LNCAP (cell line): ENCODE measurements at regions not wholly inside any gene's neighbourhood (a gene's known extent, or its start where the extent isn't known, plus 50 kb on each side); places are given as distances from the start of the nearest gene placed in this dataset.

Experiments used
- TF ChIP-seq, protein P1 (sequence below): fragments of 450-650 bp; IDR thresholded peaks from 2 replicates; pipeline ENCODE4 v1.5.1; 2017; ENCODE audit warnings: mild to moderate bottlenecking

DNA sequence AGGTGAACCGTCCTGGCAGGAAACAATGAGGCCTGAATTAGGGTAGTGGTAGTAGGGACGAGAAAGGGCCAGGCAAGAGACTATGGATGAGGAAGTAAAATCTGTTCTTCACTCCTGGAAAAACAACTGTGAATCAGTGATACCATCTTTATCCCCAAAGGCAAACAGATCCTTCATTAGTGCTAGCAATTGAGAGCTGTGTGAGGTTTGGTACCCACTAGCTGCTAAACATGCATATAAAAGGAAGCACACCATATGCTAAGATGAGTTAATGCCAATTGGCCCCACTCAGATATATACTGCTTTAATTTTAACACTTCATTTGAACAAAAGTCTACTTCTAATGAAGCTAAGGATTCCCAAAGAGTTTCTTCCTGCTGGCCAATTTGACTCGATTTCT is 244.8 kb upstream of the NR4A3 start:
- TF ChIP-seq, protein P1, sequence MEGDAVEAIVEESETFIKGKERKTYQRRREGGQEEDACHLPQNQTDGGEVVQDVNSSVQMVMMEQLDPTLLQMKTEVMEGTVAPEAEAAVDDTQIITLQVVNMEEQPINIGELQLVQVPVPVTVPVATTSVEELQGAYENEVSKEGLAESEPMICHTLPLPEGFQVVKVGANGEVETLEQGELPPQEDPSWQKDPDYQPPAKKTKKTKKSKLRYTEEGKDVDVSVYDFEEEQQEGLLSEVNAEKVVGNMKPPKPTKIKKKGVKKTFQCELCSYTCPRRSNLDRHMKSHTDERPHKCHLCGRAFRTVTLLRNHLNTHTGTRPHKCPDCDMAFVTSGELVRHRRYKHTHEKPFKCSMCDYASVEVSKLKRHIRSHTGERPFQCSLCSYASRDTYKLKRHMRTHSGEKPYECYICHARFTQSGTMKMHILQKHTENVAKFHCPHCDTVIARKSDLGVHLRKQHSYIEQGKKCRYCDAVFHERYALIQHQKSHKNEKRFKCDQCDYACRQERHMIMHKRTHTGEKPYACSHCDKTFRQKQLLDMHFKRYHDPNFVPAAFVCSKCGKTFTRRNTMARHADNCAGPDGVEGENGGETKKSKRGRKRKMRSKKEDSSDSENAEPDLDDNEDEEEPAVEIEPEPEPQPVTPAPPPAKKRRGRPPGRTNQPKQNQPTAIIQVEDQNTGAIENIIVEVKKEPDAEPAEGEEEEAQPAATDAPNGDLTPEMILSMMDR, result no peak

DNA sequence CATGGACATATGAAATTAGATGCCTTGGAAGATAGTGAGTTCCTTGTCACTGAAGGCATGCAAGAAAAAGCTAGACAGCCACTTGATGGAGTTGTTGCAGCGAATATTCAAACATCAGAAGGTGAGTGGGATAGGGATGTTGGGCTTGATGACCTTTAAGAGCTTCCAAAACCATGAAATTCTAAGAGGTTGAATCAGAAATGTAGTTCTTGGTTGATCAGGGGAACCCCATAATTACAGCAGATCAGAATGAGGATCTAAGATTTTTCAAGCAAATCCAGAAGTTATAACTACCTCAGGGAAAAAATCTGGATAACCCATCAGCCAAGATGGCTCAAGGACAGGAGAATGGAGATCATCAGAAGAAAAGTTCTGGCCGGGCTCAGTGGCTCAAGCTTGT is 244.3 kb upstream of the NR4A3 start:
- TF ChIP-seq, protein P1, result no peak

- TF ChIP-seq, protein P1, result no peak
These were observed 243.0 kb upstream of the NR4A3 start for GRCh38 chr9:99578666-99579065.

DNA sequence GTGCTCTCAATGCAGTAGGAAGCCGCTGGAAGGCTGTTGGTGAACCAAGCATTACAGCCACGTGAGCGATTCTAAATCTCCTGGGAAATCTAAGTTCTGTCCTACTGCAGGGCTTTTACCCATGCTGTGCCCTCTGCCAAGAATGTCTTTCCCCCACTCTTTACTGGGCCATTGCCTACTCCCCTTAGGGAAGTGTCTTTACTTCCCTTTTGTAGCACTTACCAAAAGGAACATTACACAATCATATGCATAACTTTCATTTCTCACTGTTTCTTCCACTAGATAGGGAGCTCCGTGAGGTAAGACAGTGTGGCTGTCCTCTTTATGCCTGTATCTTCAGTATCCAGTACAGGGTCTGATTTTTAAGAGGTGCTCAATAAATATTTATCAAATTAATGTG is 241.7 kb upstream of the NR4A3 start:
- TF ChIP-seq, protein P1, result no peak

DNA sequence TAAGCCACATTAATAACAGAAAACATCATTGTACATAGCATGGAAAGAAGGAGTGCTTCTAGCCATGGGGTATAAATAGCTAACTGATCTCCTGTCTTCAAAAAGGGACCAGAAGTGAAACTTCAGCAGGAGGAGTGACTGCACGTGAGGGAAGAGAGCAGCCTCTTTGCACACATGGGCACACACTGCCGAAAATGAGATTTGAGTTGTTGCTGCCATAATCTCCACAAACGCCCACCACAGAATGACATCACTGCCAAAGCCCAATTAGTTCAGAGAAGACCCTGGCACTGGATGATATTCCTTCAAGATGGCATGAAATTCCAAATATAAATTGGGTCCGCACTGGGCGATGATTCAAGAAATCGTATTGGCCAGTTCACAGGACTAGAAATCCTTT is 238.9 kb upstream of the NR4A3 start:
- TF ChIP-seq, protein P1, result no peak

GRCh38 chr9:99588299-99588698 is 233.4 kb upstream of the NR4A3 start:
- TF ChIP-seq, protein P1, result no peak

DNA sequence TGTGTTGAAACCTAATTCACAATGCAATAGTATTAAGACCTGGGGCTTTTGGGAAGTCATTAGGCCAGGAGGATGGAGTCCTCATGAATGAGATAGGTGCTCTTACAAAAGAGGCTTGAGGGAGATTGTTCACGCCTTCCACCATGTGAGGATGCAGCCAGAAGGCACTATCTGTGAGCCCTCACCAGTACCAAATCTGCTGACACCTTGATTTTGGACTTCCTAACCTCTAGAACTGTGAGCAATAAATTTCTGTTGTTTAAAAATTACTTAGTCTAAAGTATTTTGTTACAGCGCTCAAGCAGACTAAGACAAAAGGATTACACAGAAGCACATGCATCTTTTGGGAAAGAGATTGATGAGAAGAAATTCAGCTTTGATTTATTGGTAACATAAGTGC is 232.9 kb upstream of the NR4A3 start:
- TF ChIP-seq, protein P1, result no peak

DNA sequence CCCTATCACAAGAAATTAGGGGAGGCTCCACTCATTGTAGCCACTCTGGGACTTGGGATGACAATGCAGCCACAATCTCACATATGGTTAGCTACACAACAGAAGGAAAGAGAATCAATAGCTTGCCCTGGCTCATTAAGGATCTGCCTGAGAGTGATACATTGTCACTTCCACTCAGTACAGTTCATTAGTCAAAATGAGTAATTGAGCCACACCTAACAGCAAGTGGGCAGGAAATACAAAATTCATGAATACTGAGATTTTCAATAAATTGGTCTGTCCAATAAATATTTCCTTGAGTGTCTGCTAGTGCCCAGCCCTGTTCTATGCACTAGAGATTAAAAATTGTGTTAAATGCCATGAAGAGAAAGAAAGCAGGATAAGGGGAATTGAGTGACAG is 231.3 kb upstream of the NR4A3 start:
- TF ChIP-seq, protein P1, result no peak
